Endodermal cell (in vitro differentiated cells): ENCODE measurements at regions not wholly inside any gene's neighbourhood (a gene's known extent, or its start where the extent isn't known, plus 50 kb on each side); places are given as distances from the start of the nearest gene placed in this dataset.

Experiments
- DNase-seq: peaks from one replicate; pipeline ENCODE4 v3.0.0-alpha.2; 2017
- H3K27ac ChIP-seq: 2 replicates; pipeline ENCODE4 v1.5.1; 2013; ENCODE audit warnings: mild to moderate bottlenecking, low read depth, low read length, moderate library complexity
- H3K27me3 ChIP-seq: 2 replicates; pipeline ENCODE4 v1.6.1; 2013; ENCODE audit warnings: mild to moderate bottlenecking, low read length, moderate library complexity; ENCODE audit not compliant: insufficient read depth, control insufficient read depth, poor library complexity, severe bottlenecking
- H3K36me3 ChIP-seq: 2 replicates; pipeline ENCODE4 v1.7.0; 2013; ENCODE audit warnings: mild to moderate bottlenecking, low read length, moderate library complexity; ENCODE audit not compliant: control insufficient read depth, insufficient read depth
- H3K4me1 ChIP-seq: one replicate; pipeline ENCODE4 v1.7.0; 2013; ENCODE audit warnings: low read length; ENCODE audit not compliant: control insufficient read depth, insufficient read depth
- H3K4me3 ChIP-seq: 2 replicates; pipeline ENCODE4 v1.5.1; 2013; ENCODE audit warnings: mild to moderate bottlenecking, low read length, moderate library complexity
- H3K9ac ChIP-seq: 2 replicates; pipeline ENCODE4 v1.6.1; 2013; ENCODE audit warnings: mild to moderate bottlenecking, low read length, moderate library complexity; ENCODE audit not compliant: poor library complexity, severe bottlenecking; ENCODE audit errors: extremely low read depth
- H3K9me3 ChIP-seq: 2 replicates; pipeline ENCODE4 v1.6.1; 2013; ENCODE audit warnings: mild to moderate bottlenecking, low read length, moderate library complexity; ENCODE audit not compliant: control insufficient read depth
- H3K27ac Mint-ChIP-seq: 2 replicates; pipeline ENCODE4 v1.8.0; 2020; ENCODE audit warnings: mixed read lengths
- H3K27me3 Mint-ChIP-seq: 2 replicates; pipeline ENCODE4 v1.8.0; 2021; ENCODE audit warnings: mild to moderate bottlenecking, mixed read lengths; ENCODE audit not compliant: insufficient read depth
- H3K36me3 Mint-ChIP-seq: 2 replicates; pipeline ENCODE4 v1.8.0; 2020; ENCODE audit warnings: low read depth, mixed read lengths
- H3K4me1 Mint-ChIP-seq: 2 replicates; pipeline ENCODE4 v1.8.0; 2020; ENCODE audit warnings: mixed read lengths
- H3K4me3 Mint-ChIP-seq: 2 replicates; pipeline ENCODE4 v1.8.0; 2020; ENCODE audit warnings: mild to moderate bottlenecking, moderate library complexity, mixed read lengths
- H3K9me3 Mint-ChIP-seq: 2 replicates; pipeline ENCODE4 v1.8.0; 2020; ENCODE audit warnings: mild to moderate bottlenecking, mixed read lengths
- WGBS, 2 experiments: methylation state at CpG; one replicate each; pipeline versions ENCODE4 v1.1.5 to v1.1.7; 2013; ENCODE audit warnings: missing lambda C conversion rate in 2 of 2, mixed read lengths in 1 of 2; ENCODE audit not compliant: insufficient coverage in 1 of 2, insufficient read length in 1 of 2; 5-methylcytosine and 5-hydroxymethylcytosine counted together
- TF ChIP-seq, protein P1 (sequence below): fragments of 200-600 bp; sonication (generic); conservative IDR thresholded peaks from 2 replicates; pipeline ENCODE4 v1.5.0; 2021; ENCODE audit warnings: antibody characterized with exemption, mild to moderate bottlenecking

- Mint-ChIP-seq H3K27me3 (no peaks in the 10 kb centered on the region), H3K4me3 (no peak overlapping the region)
Measured at GRCh38 chr16:63596716-63597115, 1525.1 kb downstream of the CDH11 start.

GRCh38 chr16:63592852-63593251 is 1529.0 kb downstream of the CDH11 start:
- Histone ChIP-seq H3K4me3 (no peak overlapping the region), H3K36me3 (no peaks in the 10 kb centered on the region), H3K9ac (no peak overlapping the region), H3K27me3 (no peaks in the 10 kb centered on the region), H3K9me3 (no peaks in the 10 kb centered on the region), H3K4me1 (no peaks in the 10 kb centered on the region), H3K27ac (no peak overlapping the region)
- H3K9me3 Mint-ChIP-seq = no peaks in the 10 kb centered on the region
- H3K27me3 Mint-ChIP-seq = no peaks in the 10 kb centered on the region
- 87% methylated on average over 3 of the region's 3 CpGs; no CpG with 5 or more reads in 1 of the 2 experiments for WGBS, 2 experiments
- TF ChIP-seq, protein P1, sequence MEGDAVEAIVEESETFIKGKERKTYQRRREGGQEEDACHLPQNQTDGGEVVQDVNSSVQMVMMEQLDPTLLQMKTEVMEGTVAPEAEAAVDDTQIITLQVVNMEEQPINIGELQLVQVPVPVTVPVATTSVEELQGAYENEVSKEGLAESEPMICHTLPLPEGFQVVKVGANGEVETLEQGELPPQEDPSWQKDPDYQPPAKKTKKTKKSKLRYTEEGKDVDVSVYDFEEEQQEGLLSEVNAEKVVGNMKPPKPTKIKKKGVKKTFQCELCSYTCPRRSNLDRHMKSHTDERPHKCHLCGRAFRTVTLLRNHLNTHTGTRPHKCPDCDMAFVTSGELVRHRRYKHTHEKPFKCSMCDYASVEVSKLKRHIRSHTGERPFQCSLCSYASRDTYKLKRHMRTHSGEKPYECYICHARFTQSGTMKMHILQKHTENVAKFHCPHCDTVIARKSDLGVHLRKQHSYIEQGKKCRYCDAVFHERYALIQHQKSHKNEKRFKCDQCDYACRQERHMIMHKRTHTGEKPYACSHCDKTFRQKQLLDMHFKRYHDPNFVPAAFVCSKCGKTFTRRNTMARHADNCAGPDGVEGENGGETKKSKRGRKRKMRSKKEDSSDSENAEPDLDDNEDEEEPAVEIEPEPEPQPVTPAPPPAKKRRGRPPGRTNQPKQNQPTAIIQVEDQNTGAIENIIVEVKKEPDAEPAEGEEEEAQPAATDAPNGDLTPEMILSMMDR = no peak
- DNase-seq = no peak
- no peaks in the 10 kb centered on the region for H3K36me3 Mint-ChIP-seq
- no peak overlapping the region for H3K4me3 Mint-ChIP-seq
- no peak overlapping the region for H3K27ac Mint-ChIP-seq
- no peaks in the 10 kb centered on the region for H3K4me1 Mint-ChIP-seq

More at GRCh38 chr16:63596716-63597115, 1525.1 kb downstream of the CDH11 start:
- no peaks in the 10 kb centered on the region for H3K9me3 ChIP-seq
- Mint-ChIP-seq H3K27ac (no peak overlapping the region), H3K9me3 (no peaks in the 10 kb centered on the region), H3K4me1 (no peaks in the 10 kb centered on the region), H3K36me3 (no peaks in the 10 kb centered on the region)
- H3K4me3 ChIP-seq = no peak overlapping the region
- TF ChIP-seq, protein P1 = no peak
- 82% methylated on average over 1 of the region's 1 CpG; no CpG with 5 or more reads in 1 of the 2 experiments for WGBS, 2 experiments
- no peaks in the 10 kb centered on the region for H3K36me3 ChIP-seq
- H3K27ac ChIP-seq = no peak overlapping the region
- no peaks in the 10 kb centered on the region for H3K27me3 ChIP-seq
- DNase-seq = no peak
- no peaks in the 10 kb centered on the region for H3K4me1 ChIP-seq
- H3K9ac ChIP-seq = no peak overlapping the region

GRCh38 chr16:63581570-63581969 is 1540.3 kb downstream of the CDH11 start:
- TF ChIP-seq, protein P1 = no peak
- no peak overlapping the region for H3K27ac ChIP-seq
- no peaks in the 10 kb centered on the region for H3K27me3 ChIP-seq
- H3K36me3 ChIP-seq = no peaks in the 10 kb centered on the region
- H3K27ac Mint-ChIP-seq = no peak overlapping the region
- H3K4me3 ChIP-seq = no peak overlapping the region
- WGBS, 2 experiments = 91 to 100% methylated on average over 1 to 5 of the region's 5 CpGs
- no peaks in the 10 kb centered on the region for H3K9me3 ChIP-seq
- H3K4me1 ChIP-seq = no peaks in the 10 kb centered on the region
- H3K4me3 Mint-ChIP-seq = no peak overlapping the region
- no peaks in the 10 kb centered on the region for H3K36me3 Mint-ChIP-seq
- no peak overlapping the region for H3K9ac ChIP-seq
- no peaks in the 10 kb centered on the region for H3K27me3 Mint-ChIP-seq
- no peaks in the 10 kb centered on the region for H3K9me3 Mint-ChIP-seq
- no peak for DNase-seq
- no peaks in the 10 kb centered on the region for H3K4me1 Mint-ChIP-seq
